A673 (cell line): ENCODE measurements at regions not wholly inside any gene's neighbourhood (a gene's known extent, or its start where the extent isn't known, plus 50 kb on each side); places are given as distances from the start of the nearest gene placed in this dataset.

ENCODE experiments used
- BruUV-seq: library from RNA; stranded (reverse); fragments of 400-500 nt; replicated peaks from 2 replicates; lab custom pipeline; 2021; lab: Mats Ljungman, UMichigan
- CTCF ChIA-PET: fragments of 300-600 bp; sonication (Branson Sonifier 250); formaldehyde crosslinking; loops from one replicate; lab custom pipeline; 2022; ENCODE audit warnings: antibody characterized with exemption; lab: Charles Lee
- POLR2A ChIA-PET: fragments of 300-600 bp; sonication (Branson Sonifier 250); formaldehyde crosslinking; loops from one replicate; lab custom pipeline; 2022; ENCODE audit warnings: antibody characterized with exemption; ENCODE audit not compliant: low non-redundant PET; lab: Charles Lee
- DNase-seq: peaks from one replicate; pipeline ENCODE4 v3.0.0-alpha.2; 2015; ENCODE audit warnings: low spot score
- H3K27ac ChIP-seq: fragments of 200-600 bp; sonication (generic); 2 replicates; pipeline ENCODE4 v1.5.1; 2016; ENCODE audit warnings: mixed run types, low read depth, mild to moderate bottlenecking, mixed read lengths, antibody characterized with exemption, low read length; ENCODE audit not compliant: poor library complexity, severe bottlenecking
- H3K27me3 ChIP-seq: fragments of 200-600 bp; sonication (generic); replicated peaks from 2 replicates; pipeline ENCODE4 v1.6.1; 2017; ENCODE audit warnings: mixed run types, low read depth, mild to moderate bottlenecking, mixed read lengths, antibody characterized with exemption, low read length; ENCODE audit not compliant: insufficient read depth, poor library complexity
- H3K36me3 ChIP-seq: fragments of 200-600 bp; sonication (generic); 2 replicates; pipeline ENCODE4 v1.6.1; 2016; ENCODE audit warnings: mixed run types, mild to moderate bottlenecking, mixed read lengths, antibody characterized with exemption, low read length; ENCODE audit not compliant: insufficient read depth, poor library complexity, severe bottlenecking
- H3K4me1 ChIP-seq: fragments of 200-600 bp; sonication (generic); 2 replicates; pipeline ENCODE4 v1.6.1; 2017; ENCODE audit warnings: mixed run types, mild to moderate bottlenecking, mixed read lengths, antibody characterized with exemption, low read length; ENCODE audit not compliant: insufficient read depth, poor library complexity, severe bottlenecking
- H3K4me3 ChIP-seq: fragments of 200-600 bp; sonication (generic); 2 replicates; pipeline ENCODE4 v1.5.1; 2016; ENCODE audit warnings: low read depth, mixed run types, mild to moderate bottlenecking, mixed read lengths, low read length; ENCODE audit not compliant: poor library complexity, severe bottlenecking
- H3K9me3 ChIP-seq: fragments of 200-600 bp; sonication (generic); 2 replicates; pipeline ENCODE4 v1.6.1; 2016; ENCODE audit warnings: mixed run types, low read depth, mild to moderate bottlenecking, mixed read lengths, antibody characterized with exemption, low read length; ENCODE audit not compliant: poor library complexity, severe bottlenecking
- EZH2 ChIP-seq: fragments of 200-600 bp; sonication (generic); IDR thresholded peaks from 2 replicates; pipeline ENCODE4 v1.6.1; 2017; ENCODE audit warnings: borderline replicate concordance, low read depth, mild to moderate bottlenecking, mixed read lengths, antibody characterized with exemption, low read length; ENCODE audit not compliant: poor library complexity, severe bottlenecking
- intact Hi-C: fragments of 100-400 bp; cut with micrococcal nuclease; formaldehyde crosslinking; loops from one replicate; pipeline ENCODE4 v1.10.0; 2022; ENCODE audit not compliant: unreplicated experiment
- TF ChIP-seq, protein P1 (sequence below): fragments of 300-800, 200-600 bp; sonication (generic); conservative IDR thresholded peaks from 2 replicates; pipeline ENCODE4 v1.5.1; 2017; ENCODE audit warnings: low read depth, mild to moderate bottlenecking, antibody characterized with exemption, low read length, moderate library complexity, mixed read lengths

DNA sequence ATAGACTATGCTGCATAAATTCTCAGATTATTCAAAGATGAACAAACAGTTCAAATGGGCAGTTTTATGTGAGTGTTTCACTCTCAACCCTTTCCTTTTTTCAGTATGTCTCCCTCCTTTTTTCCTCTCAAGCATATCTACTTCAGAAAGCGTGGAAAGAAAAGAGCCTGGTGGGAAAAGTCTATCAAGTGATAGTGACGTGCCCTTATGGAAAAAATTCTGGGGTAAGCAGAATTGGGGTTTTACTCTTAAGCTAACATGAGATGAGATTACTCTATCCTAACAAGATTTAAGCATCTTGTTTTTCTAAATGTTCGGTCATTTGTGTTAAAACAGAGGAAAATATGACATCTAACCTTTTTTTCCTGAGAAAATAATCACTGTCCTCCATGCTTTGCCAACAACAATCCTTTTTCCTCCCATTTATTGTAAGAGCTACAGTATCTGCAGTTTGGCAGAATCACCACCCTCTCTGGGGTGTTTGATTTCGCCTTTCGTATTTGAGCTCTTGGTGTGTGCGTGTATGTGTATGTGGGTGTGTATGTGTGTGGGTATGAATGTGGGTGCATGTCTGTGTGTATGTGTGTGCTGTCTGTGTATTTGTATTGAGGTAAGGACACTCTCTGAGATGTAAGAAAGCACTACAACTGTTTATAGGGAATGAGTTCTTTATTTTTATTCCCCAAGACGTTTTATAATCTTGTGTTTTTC, 143.9 kb upstream of the L3MBTL4 start:
- intact Hi-C loops, result no loop called here
- DNase-seq, result no peak
- Histone ChIP-seq H3K27ac (no peak overlapping the region), H3K36me3 (no peaks in the 10 kb centered on the region), H3K9me3 (peaks cover 24% of the 10 kb centered on the region), H3K27me3 (no peaks in the 10 kb centered on the region), H3K4me1 (no peaks in the 10 kb centered on the region), H3K4me3 (no peak overlapping the region)
- TF ChIP-seq EZH2, result no peak
- TF ChIP-seq, protein P1, sequence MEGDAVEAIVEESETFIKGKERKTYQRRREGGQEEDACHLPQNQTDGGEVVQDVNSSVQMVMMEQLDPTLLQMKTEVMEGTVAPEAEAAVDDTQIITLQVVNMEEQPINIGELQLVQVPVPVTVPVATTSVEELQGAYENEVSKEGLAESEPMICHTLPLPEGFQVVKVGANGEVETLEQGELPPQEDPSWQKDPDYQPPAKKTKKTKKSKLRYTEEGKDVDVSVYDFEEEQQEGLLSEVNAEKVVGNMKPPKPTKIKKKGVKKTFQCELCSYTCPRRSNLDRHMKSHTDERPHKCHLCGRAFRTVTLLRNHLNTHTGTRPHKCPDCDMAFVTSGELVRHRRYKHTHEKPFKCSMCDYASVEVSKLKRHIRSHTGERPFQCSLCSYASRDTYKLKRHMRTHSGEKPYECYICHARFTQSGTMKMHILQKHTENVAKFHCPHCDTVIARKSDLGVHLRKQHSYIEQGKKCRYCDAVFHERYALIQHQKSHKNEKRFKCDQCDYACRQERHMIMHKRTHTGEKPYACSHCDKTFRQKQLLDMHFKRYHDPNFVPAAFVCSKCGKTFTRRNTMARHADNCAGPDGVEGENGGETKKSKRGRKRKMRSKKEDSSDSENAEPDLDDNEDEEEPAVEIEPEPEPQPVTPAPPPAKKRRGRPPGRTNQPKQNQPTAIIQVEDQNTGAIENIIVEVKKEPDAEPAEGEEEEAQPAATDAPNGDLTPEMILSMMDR, result no peak
- ChIA-PET CTCF (no interaction called here), POLR2A (no interaction called here)
- BruUV-seq, result no TSS peak

DNA sequence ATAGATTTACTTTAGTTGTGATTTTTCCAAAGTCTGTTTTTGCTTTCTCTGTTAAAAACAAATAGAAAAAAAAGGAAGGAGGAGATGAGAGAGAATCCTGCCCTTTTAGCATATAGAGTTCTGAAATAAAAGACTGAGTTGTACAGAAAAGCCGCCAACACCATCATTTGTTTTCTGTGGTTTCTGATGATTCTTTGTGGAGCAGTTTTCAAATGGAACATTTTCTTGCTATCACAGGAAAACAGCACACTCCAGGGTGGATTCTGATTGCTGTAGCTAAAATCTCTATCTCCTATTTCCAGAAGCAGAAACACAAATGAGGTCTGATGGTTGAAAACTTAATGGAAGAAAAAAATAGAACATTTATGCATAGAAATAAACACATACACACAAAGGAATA, 144.6 kb upstream of the L3MBTL4 start:
- ChIA-PET POLR2A (no interaction called here), CTCF (no interaction called here)
- Histone ChIP-seq H3K4me1 (no peaks in the 10 kb centered on the region), H3K4me3 (no peak overlapping the region), H3K36me3 (no peaks in the 10 kb centered on the region), H3K27me3 (no peaks in the 10 kb centered on the region), H3K9me3 (peaks cover 21% of the 10 kb centered on the region), H3K27ac (no peak overlapping the region)
- TF ChIP-seq, protein P1, result no peak
- TF ChIP-seq EZH2, result no peak
- BruUV-seq, result no TSS peak
- no peak for DNase-seq
- intact Hi-C loops, result no loop called here

DNA sequence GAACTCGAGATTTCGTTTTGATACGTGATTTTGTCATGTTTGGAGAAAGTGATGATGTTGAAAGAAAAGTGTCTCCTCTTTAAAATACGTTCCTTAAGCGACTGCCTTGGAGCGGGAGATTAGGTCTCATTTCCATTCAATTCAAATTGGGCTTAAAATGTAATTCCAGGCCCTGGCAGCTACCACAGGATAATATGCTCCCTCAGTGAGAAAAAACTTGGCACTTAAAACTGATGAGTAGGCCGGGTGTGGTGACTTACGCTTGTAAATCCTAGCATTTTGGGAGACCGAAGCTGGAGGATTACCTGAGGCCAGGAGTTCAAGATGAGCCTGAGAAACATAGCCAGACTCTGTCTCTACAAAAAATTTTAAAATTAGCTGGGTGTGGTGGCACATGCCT, 146.3 kb upstream of the L3MBTL4 start:
- Histone ChIP-seq H3K4me3 (no peak overlapping the region), H3K36me3 (no peaks in the 10 kb centered on the region), H3K9me3 (peaks cover 25% of the 10 kb centered on the region), H3K27ac (no peak overlapping the region), H3K27me3 (no peaks in the 10 kb centered on the region), H3K4me1 (no peaks in the 10 kb centered on the region)
- no TSS peak for BruUV-seq
- CTCF ChIA-PET, result no interaction called here
- POLR2A ChIA-PET, result no interaction called here
- intact Hi-C loops, result no loop called here
- TF ChIP-seq EZH2, result no peak
- TF ChIP-seq, protein P1, result no peak
- DNase-seq, result no peak
